ENCODE measurements at regions not wholly inside any gene's neighbourhood (a gene's known extent, or its start where the extent isn't known, plus 50 kb on each side); places are given as distances from the start of the nearest gene placed in this dataset.
"Not testable (repeated sequence)": the region's sequence is repeated elsewhere in the genome, so short reads cannot be mapped to it uniquely, and the experiment has no call there.

GRCh38 chr6:169112483-169113320 is 140.9 kb downstream of the THBS2 start:
- in situ Hi-C loops (cut with HindIII; ENCODE audit: low pct_unique_long_range_greater_than_20kb, low sequenced_read_pairs): no loop called here
- DNase-seq (ENCODE audit: low read depth, low spot score): no peak

DNA sequence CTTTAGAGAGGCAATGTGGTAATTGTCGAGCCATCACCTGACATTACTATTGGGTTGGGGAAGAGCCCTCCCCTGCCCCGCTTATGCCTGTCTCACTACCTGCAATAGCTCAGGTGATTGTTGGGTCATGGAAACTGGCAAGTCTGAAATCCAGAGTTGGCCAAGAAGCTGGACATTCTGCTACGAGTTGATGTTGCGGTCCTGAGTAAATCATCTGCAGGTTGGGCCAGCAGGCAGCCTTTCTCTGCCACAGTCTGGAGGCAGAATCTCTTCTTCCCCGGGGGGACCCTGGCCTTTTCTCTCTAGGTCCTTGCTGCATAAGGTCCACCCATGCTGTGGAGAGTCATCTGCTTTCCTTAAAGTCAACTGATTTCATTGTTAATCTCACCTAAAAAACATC is 142.4 kb downstream of the THBS2 start:
- no peak for DNase-seq (ENCODE audit: low read depth, low spot score)
- in situ Hi-C loops (cut with HindIII; ENCODE audit: low pct_unique_long_range_greater_than_20kb, low sequenced_read_pairs): no loop called here

- in situ Hi-C loops (cut with HindIII; ENCODE audit: low pct_unique_long_range_greater_than_20kb, low sequenced_read_pairs): no loop called here
- DNase-seq (ENCODE audit: low read depth, low spot score): no peak
Observed at GRCh38 chr6:169109411-169110220, 144.0 kb downstream of the THBS2 start.

GRCh38 chr6:169108753-169109152 is 144.9 kb downstream of the THBS2 start:
- in situ Hi-C loops (cut with HindIII; ENCODE audit: low pct_unique_long_range_greater_than_20kb, low sequenced_read_pairs): no loop called here
- DNase-seq (ENCODE audit: low read depth, low spot score): no peak

GRCh38 chr6:169106176-169106575 is 147.5 kb downstream of the THBS2 start:
- DNase-seq (ENCODE audit: low read depth, low spot score): no peak

GRCh38 chr6:169101981-169102380 is 151.7 kb downstream of the THBS2 start:
- DNase-seq (ENCODE audit: low read depth, low spot score): no peak
- in situ Hi-C loops (cut with HindIII; ENCODE audit: low pct_unique_long_range_greater_than_20kb, low sequenced_read_pairs): no loop called here

More at GRCh38 chr6:169106176-169106575, 147.5 kb downstream of the THBS2 start:
- in situ Hi-C loops (cut with HindIII; ENCODE audit: low pct_unique_long_range_greater_than_20kb, low sequenced_read_pairs): no loop called here

DNA sequence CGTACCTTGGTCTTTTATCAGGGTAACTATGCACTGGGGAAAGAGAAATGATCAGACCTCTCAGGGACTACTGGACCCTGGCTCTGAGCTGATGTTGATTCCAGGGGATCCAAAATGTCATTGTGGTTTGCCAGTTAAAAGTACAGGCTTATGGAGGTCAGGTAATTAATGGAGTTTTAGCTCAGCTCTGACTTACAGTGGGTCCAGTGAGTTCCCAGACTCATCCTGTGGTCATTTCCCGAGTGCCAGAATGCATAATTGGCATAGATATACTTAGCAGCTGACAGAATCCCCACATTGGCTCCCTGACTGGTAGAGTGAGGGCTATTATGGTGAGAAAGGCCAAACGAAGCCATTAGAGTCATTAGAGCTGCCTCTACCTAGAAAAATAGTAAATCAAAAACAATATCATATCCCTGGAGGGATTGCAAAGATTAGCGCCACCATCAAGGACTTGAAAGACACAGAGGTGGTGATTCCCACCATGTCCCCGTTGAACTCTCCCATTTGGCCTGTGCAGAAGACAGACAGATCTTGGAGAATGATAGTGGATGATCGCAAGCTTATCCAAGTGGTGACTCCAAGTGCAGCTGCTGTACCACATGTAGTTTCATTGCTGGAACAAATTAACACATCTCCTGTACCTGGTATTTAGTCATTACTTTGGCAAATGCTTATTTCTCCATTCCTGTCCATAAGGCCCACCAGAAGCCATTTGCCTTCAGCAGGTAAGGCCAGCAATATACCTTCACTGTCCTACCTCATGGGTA is 152.4 kb downstream of the THBS2 start:
- in situ Hi-C loops (cut with HindIII; ENCODE audit: low pct_unique_long_range_greater_than_20kb, low sequenced_read_pairs): no loop called here
- DNase-seq (ENCODE audit: low read depth, low spot score): no peak

GRCh38 chr6:169099411-169100202 is 154.0 kb downstream of the THBS2 start:
- DNase-seq (ENCODE audit: low read depth, low spot score): peak; percentile 38
- in situ Hi-C loops (cut with HindIII; ENCODE audit: low pct_unique_long_range_greater_than_20kb, low sequenced_read_pairs): no loop called here

- in situ Hi-C loops (cut with HindIII; ENCODE audit: low pct_unique_long_range_greater_than_20kb, low sequenced_read_pairs); DNase-seq (ENCODE audit: low read depth, low spot score): not testable (repeated sequence)
Observed at GRCh38 chr6:169098651-169099050, 155.0 kb downstream of the THBS2 start.

DNA sequence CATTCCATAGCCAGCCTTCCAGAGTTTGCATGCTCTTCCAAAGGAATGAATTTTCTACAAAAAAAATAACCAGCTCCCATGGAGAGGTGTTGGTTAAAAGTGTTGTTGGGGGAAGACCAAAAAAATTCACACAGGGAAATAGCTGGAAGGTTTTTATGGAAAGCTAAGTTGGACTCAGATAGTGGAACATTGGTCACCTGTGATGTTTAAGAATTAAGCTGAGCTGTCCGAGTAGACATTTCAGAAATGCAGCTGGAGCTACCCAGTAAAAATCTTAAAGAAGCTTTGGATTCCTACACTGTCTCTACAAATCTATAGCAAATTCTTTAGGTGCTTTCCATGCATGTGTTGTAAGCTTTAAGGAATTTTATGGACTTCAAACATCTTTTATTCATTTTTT is 155.5 kb downstream of the THBS2 start:
- in situ Hi-C loops (cut with HindIII; ENCODE audit: low pct_unique_long_range_greater_than_20kb, low sequenced_read_pairs): no loop called here

DNA sequence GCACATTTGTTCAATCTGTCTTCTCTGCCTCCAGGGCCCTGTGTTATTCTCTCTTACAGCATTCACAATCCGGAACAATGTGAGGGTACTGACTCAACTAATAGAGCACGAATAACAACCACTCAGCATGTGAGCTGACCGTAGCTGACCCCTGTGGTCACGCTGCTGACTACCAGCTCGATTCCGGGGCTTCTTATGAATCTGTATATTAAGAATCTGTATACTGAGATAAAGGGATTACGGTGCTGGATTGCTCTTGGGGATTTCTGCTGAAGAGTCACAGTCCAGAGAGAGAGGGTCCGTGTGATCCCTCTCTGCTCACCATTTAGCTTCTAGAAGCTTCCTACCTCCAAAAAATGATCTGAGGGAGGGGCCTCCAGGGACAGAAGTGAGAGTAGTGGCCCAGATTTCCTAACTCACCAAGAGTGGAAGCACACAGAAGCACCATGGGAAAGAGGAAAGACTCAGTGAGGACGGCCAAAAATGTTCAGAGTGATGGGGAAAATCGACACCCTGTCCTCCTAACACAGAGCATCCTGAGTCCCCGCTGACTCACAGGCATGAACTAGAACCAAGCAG is 156.2 kb downstream of the THBS2 start:
- in situ Hi-C loops (cut with HindIII; ENCODE audit: low pct_unique_long_range_greater_than_20kb, low sequenced_read_pairs): no loop called here
- peak; percentile 96 for DNase-seq (ENCODE audit: low read depth, low spot score)

More for the DNA sequence above, 155.5 kb downstream of the THBS2 start:
- DNase-seq (ENCODE audit: low read depth, low spot score): no peak

- peak; percentile 32 for DNase-seq (ENCODE audit: low read depth, low spot score)
- in situ Hi-C loops (cut with HindIII; ENCODE audit: low pct_unique_long_range_greater_than_20kb, low sequenced_read_pairs): no loop called here
Observed at GRCh38 chr6:169096388-169096787, 157.3 kb downstream of the THBS2 start.

GRCh38 chr6:169095153-169095552 is 158.5 kb downstream of the THBS2 start:
- in situ Hi-C loops (cut with HindIII; ENCODE audit: low pct_unique_long_range_greater_than_20kb, low sequenced_read_pairs): no loop called here
- DNase-seq (ENCODE audit: low read depth, low spot score): no peak

DNA sequence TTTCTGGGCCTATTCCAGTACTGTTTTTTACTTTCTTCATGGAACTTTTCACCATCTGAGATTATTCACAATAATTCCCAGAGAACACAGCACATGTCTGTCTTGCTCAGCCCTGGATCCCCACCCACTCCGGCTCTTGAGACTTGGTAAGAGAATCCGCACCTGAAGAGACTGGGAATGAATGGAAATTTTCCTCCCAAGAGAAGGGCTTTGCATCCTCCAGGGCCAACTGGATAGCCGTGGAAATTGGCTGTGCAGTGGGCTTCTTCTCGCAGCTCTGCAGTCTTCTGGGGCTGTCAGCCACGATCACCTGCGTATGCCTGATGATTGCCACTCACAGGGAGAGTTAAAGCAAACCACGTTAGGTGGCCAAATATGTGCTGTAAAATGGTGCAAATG is 159.1 kb downstream of the THBS2 start:
- in situ Hi-C loops (cut with HindIII; ENCODE audit: low pct_unique_long_range_greater_than_20kb, low sequenced_read_pairs): no loop called here
- DNase-seq (ENCODE audit: low read depth, low spot score): no peak

DNA sequence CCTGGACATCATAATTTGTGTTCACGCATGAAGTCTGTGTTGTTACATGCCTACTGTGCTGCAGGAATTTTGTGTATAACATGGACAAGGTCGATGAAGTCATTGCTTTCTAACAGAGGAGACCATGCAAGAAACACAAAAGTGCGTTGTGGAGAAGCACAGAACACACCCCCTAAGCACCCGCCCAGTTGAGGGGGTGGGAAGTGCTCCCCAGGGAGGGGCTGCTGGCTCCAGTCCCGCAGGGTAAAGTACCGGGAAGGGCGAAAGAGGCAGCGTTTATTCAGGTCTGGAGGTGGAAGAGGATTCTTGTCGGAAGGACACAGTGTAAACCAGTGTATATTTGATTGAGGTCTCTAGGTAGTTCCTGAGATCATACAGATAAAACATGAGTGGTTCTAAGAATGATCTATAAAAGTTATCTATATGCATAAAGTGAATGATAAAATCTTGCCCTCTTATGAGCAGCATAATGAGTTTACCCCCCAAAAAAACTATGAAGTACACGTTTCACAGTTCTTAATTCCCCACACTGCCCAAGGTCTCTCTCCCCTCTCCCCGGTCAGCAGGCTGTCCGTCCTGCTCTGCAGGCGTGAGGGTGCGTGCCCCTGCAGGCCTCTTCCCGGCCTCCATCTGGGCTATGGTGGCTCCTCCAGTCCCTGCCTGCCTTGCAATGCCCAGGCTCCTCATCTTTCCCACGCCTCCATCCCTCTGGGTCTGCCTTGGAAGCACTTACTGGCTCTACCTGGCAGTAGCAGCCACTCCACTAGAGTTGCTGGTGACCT is 159.7 kb downstream of the THBS2 start:
- in situ Hi-C loops (cut with HindIII; ENCODE audit: low pct_unique_long_range_greater_than_20kb, low sequenced_read_pairs): no loop called here
- no peak for DNase-seq (ENCODE audit: low read depth, low spot score)

DNA sequence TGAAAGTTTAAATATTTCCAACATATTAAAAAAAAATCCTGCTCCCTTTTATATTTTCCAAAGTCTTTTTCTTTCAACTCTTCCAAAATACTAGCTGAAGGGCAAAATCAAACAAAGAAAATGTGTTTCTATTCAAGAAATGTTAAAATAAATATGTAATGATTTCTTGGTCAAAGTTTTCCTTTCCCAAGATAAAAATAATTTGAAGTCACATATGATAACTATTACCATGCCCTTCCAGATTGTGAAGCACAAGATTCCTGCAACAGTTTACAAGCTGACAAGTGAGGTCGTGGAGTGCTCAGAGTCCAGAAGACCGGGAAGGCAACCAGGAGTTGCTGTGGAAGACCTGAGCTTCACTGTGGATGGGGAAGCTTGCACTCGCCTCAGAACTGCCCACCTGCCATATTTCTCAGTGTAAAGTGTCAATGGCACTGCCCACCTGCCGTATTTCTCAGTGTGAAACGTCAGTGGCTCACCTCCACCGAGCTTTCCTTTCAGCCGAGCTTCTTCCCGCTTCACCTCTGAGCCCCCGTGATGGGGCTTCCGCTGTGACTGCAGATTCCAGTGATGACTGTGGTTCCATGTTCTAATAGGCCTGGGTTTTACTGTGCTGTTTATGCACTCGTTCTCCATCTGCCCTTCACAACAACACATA is 160.5 kb downstream of the THBS2 start:
- DNase-seq (ENCODE audit: low read depth, low spot score): no peak
- in situ Hi-C loops (cut with HindIII; ENCODE audit: low pct_unique_long_range_greater_than_20kb, low sequenced_read_pairs): no loop called here

Data from SK-MEL-5 (cell line).